ENCODE measurements at regions not wholly inside any gene's neighbourhood (a gene's known extent, or its start where the extent isn't known, plus 50 kb on each side); places are given as distances from the start of the nearest gene placed in this dataset.

DNA sequence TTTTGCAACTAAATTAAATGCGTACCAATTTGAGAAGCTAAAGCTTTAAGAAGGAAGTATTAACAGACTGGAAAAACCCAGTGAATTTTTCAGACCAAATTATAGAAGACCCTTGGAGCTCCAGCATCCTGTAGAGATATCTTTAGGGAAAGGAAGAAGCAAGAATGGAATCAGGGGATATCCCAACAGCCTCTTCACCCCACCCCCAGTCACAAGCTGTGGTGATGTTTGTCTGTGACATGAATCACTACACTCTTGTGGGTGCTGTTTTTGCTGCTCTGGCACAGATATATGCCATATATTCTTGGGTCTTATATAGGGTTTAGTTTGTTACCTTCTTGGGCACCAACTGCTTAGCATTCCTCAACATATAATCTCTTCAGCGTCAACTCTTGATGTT lies 78.5 kb upstream of the BCL6 start:
- TF ChIP-seq, protein P1, sequence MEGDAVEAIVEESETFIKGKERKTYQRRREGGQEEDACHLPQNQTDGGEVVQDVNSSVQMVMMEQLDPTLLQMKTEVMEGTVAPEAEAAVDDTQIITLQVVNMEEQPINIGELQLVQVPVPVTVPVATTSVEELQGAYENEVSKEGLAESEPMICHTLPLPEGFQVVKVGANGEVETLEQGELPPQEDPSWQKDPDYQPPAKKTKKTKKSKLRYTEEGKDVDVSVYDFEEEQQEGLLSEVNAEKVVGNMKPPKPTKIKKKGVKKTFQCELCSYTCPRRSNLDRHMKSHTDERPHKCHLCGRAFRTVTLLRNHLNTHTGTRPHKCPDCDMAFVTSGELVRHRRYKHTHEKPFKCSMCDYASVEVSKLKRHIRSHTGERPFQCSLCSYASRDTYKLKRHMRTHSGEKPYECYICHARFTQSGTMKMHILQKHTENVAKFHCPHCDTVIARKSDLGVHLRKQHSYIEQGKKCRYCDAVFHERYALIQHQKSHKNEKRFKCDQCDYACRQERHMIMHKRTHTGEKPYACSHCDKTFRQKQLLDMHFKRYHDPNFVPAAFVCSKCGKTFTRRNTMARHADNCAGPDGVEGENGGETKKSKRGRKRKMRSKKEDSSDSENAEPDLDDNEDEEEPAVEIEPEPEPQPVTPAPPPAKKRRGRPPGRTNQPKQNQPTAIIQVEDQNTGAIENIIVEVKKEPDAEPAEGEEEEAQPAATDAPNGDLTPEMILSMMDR (IDR thresholded peaks at IDR 0.05) = no peak
- TF ChIP-seq POLR2A (IDR thresholded peaks at IDR 0.05) = no peak

Measured in lower leg skin (tissue), 3 donors.